ENCODE measurements at regions not wholly inside any gene's neighbourhood (a gene's known extent, or its start where the extent isn't known, plus 50 kb on each side); places are given as distances from the start of the nearest gene placed in this dataset.

DNA sequence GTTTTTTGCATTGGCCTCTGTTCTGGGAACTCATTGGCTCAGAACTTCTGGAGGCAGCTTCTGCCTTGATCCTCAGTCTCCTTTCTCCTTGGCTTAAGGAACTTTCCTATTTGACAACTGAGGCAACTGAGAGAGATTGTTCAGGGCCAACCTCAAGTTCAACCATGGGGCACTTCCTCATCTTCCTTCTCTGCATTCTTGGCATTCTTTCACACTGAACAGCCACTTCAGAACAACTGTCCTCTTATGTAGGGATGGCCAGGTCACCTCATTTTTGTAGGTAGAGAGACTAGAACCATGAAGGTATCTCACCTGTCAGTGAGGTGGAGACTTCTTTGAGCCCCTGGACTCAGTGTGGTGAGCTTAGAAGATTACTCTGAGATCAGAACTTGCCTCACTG is 63.0 kb upstream of the NRXN3 start:
- H3K27me3 ChIP-seq (ENCODE audit: control insufficient read depth, extremely low read depth, insufficient read depth, low read length) = no peaks in the 10 kb centered on the region
- no peaks in the 10 kb centered on the region for H4K20me1 ChIP-seq (ENCODE audit: control insufficient read depth, extremely low read depth, insufficient read depth, low read length)
- no peak for DNase-seq (ENCODE audit: low read depth, low spot score)
- H3K9me1 ChIP-seq (ENCODE audit: control insufficient read depth, extremely low read depth, insufficient read depth, low read length) = no peaks in the 10 kb centered on the region
- no peaks in the 10 kb centered on the region for H3K79me2 ChIP-seq (ENCODE audit: control insufficient read depth, insufficient read depth, low read length)
- TF ChIP-seq EZH2 (IDR thresholded peaks at IDR 0.05; ENCODE audit: low read length) = no peak
- TF ChIP-seq, protein P1, sequence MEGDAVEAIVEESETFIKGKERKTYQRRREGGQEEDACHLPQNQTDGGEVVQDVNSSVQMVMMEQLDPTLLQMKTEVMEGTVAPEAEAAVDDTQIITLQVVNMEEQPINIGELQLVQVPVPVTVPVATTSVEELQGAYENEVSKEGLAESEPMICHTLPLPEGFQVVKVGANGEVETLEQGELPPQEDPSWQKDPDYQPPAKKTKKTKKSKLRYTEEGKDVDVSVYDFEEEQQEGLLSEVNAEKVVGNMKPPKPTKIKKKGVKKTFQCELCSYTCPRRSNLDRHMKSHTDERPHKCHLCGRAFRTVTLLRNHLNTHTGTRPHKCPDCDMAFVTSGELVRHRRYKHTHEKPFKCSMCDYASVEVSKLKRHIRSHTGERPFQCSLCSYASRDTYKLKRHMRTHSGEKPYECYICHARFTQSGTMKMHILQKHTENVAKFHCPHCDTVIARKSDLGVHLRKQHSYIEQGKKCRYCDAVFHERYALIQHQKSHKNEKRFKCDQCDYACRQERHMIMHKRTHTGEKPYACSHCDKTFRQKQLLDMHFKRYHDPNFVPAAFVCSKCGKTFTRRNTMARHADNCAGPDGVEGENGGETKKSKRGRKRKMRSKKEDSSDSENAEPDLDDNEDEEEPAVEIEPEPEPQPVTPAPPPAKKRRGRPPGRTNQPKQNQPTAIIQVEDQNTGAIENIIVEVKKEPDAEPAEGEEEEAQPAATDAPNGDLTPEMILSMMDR (optimal IDR thresholded peaks at IDR 0.05 in 1 of 3, IDR thresholded peaks at IDR 0.05 in 1 of 3, conservative IDR thresholded peaks at IDR 0.05 in 1 of 3; ENCODE audit: extremely low read depth in 1 of 3, insufficient read depth in 2 of 3, low read length in 3 of 3) = no peak
- no peak overlapping the region for H3K4me3 ChIP-seq (ENCODE audit: control insufficient read depth in 2 of 3, extremely low read depth in 1 of 3, insufficient read depth in 2 of 3, low read depth in 1 of 3, low read length in 3 of 3)
- H3K9ac ChIP-seq (ENCODE audit: control insufficient read depth, extremely low read depth, insufficient read depth, low read length) = no peak overlapping the region
- H3K4me2 ChIP-seq (ENCODE audit: control insufficient read depth, extremely low read depth, insufficient read depth, low read depth, low read length) = no peak overlapping the region
- no peak for FAIRE-seq
- H3K9me3 ChIP-seq (ENCODE audit: control insufficient read depth, low read depth, low read length) = no peaks in the 10 kb centered on the region
- no peaks in the 10 kb centered on the region for H3K36me3 ChIP-seq (ENCODE audit: control insufficient read depth in 2 of 2, extremely low read depth in 1 of 2, insufficient read depth in 2 of 2, low read length in 2 of 2)
- H2AFZ ChIP-seq (ENCODE audit: control insufficient read depth, low read length) = no peak overlapping the region
- H3K4me1 ChIP-seq (ENCODE audit: control insufficient read depth, extremely low read depth, insufficient read depth, low read length) = no peaks in the 10 kb centered on the region
- no peak overlapping the region for H3K27ac ChIP-seq (ENCODE audit: control insufficient read depth, insufficient read depth, low read length)
- dilution Hi-C loops (cut with MboI; ENCODE audit: extremely low pct_ligation_motif_present, low sequenced_read_pairs) = no loop called here

DNA sequence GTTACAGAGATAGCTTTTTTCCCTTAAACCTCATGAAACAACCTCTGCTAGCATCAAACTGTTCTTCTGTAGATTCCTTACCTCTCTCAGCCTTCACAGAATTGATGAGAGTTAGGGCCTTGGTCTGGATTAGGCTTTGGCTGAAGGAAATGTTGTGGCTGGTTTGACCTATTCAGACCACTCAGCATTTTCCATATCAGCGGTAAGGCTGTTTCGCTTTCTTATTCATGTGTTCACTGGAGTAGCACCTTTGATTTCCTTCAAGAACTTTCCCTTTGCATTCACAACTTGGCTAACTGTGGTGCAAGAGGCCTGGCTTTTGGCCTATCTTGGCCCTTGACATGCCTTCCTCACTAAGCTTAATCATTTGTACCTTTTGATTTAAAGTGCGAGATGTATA is 50.7 kb upstream of the NRXN3 start:
- H3K27me3 ChIP-seq (ENCODE audit: control insufficient read depth, extremely low read depth, insufficient read depth, low read length) = peaks cover 8% of the 10 kb centered on the region
- DNase-seq (ENCODE audit: low read depth, low spot score) = no peak
- H3K27ac ChIP-seq (ENCODE audit: control insufficient read depth, insufficient read depth, low read length) = no peak overlapping the region
- dilution Hi-C loops (cut with MboI; ENCODE audit: extremely low pct_ligation_motif_present, low sequenced_read_pairs) = no loop called here
- H3K9ac ChIP-seq (ENCODE audit: control insufficient read depth, extremely low read depth, insufficient read depth, low read length) = no peak overlapping the region
- H3K9me1 ChIP-seq (ENCODE audit: control insufficient read depth, extremely low read depth, insufficient read depth, low read length) = no peaks in the 10 kb centered on the region
- TF ChIP-seq, protein P1 (optimal IDR thresholded peaks at IDR 0.05 in 1 of 3, IDR thresholded peaks at IDR 0.05 in 1 of 3, conservative IDR thresholded peaks at IDR 0.05 in 1 of 3; ENCODE audit: extremely low read depth in 1 of 3, insufficient read depth in 2 of 3, low read length in 3 of 3) = no peak
- no peak for TF ChIP-seq EZH2 (IDR thresholded peaks at IDR 0.05; ENCODE audit: low read length)
- H3K36me3 ChIP-seq (ENCODE audit: control insufficient read depth in 2 of 2, extremely low read depth in 1 of 2, insufficient read depth in 2 of 2, low read length in 2 of 2) = no peaks in the 10 kb centered on the region
- H3K4me3 ChIP-seq (ENCODE audit: control insufficient read depth in 2 of 3, extremely low read depth in 1 of 3, insufficient read depth in 2 of 3, low read depth in 1 of 3, low read length in 3 of 3) = no peak overlapping the region
- no peak for FAIRE-seq
- no peak overlapping the region for H2AFZ ChIP-seq (ENCODE audit: control insufficient read depth, low read length)
- no peaks in the 10 kb centered on the region for H3K9me3 ChIP-seq (ENCODE audit: control insufficient read depth, low read depth, low read length)
- no peaks in the 10 kb centered on the region for H3K4me1 ChIP-seq (ENCODE audit: control insufficient read depth, extremely low read depth, insufficient read depth, low read length)
- H4K20me1 ChIP-seq (ENCODE audit: control insufficient read depth, extremely low read depth, insufficient read depth, low read length) = no peaks in the 10 kb centered on the region
- no peaks in the 10 kb centered on the region for H3K79me2 ChIP-seq (ENCODE audit: control insufficient read depth, insufficient read depth, low read length)
- H3K4me2 ChIP-seq (ENCODE audit: control insufficient read depth, extremely low read depth, insufficient read depth, low read depth, low read length) = no peak overlapping the region

Measured in keratinocyte (primary cell).